ENCODE measurements at regions not wholly inside any gene's neighbourhood (a gene's known extent, or its start where the extent isn't known, plus 50 kb on each side); places are given as distances from the start of the nearest gene placed in this dataset.

DNA sequence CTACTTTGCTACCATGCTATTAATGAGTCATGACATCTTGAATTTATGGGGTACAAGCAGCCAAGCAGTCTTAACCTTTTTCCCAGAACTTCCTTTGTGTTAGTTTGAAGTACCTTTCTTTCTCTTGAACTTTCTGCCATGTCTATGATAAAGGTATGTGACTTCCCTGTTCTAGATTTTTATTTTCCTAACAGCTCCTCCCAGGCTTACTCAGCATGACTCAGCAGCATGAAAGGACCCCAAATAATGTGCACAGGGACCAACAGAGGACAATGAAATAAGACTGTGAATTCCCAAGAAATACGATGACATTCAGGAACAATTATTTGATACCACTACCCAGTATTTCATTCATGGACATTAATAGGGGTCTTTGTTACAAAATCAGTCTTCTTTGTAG is 60.0 kb downstream of the TTC6 start:
- TF ChIP-seq SUZ12 (IDR thresholded peaks at IDR 0.05) (no peak), ELF4 (IDR thresholded peaks at IDR 0.05) (no peak), PKNOX1 (IDR thresholded peaks at IDR 0.05) (no peak), ZNF384 (IDR thresholded peaks at IDR 0.05) (no peak), BHLHE40 (IDR thresholded peaks at IDR 0.05; ENCODE audit: borderline replicate concordance) (no peak), L3MBTL2 (conservative IDR thresholded peaks at IDR 0.05) (no peak), HDGF (IDR thresholded peaks at IDR 0.05; ENCODE audit: borderline replicate concordance) (no peak), TARDBP (IDR thresholded peaks at IDR 0.05) (no peak), FOXM1 (IDR thresholded peaks at IDR 0.05; ENCODE audit: borderline replicate concordance) (no peak), FOXA1 (IDR thresholded peaks at IDR 0.05) (no peak), ARNT (IDR thresholded peaks at IDR 0.05) (no peak), FOXK2 (IDR thresholded peaks at IDR 0.05) (no peak)

All from HEK293T (cell line).